CD14-positive monocyte (primary cell): ENCODE measurements at regions not wholly inside any gene's neighbourhood (a gene's known extent, or its start where the extent isn't known, plus 50 kb on each side); places are given as distances from the start of the nearest gene placed in this dataset.
"Not testable (repeated sequence)": the region's sequence is repeated elsewhere in the genome, so short reads cannot be mapped to it uniquely, and the experiment has no call there.

Experiments used
- DNase-seq, 3 donors: peaks; one replicate each; pipeline ENCODE4 v3.0.0-alpha.2; 2011 to 2022
- H2AFZ ChIP-seq: 2 replicates; pipeline ENCODE4 v1.6.0; 2012; ENCODE audit warnings: mild to moderate bottlenecking, low read depth, low read length, inconsistent platforms; ENCODE audit not compliant: insufficient read depth, poor library complexity, severe bottlenecking
- H3K27ac ChIP-seq, 2 donors: 1 replicate in 1 of 2; 2 replicates in 1 of 2; pipeline ENCODE4 v1.5.1; 2012 to 2013; ENCODE audit warnings: low read length in 2 of 2, control low read depth in 1 of 2, inconsistent platforms in 1 of 2, low read depth in 1 of 2, mild to moderate bottlenecking in 1 of 2
- H3K27me3 ChIP-seq, 2 donors: one replicate each; pipeline versions ENCODE4 v1.6.0 to v1.6.1; 2011 to 2013; ENCODE audit warnings: low read length in 2 of 2; ENCODE audit not compliant: control insufficient read depth in 2 of 2, insufficient read depth in 2 of 2
- H3K36me3 ChIP-seq, 2 donors: replicated peaks in 1 of 2; 1 replicate in 1 of 2; 2 replicates in 1 of 2; pipeline versions ENCODE4 v1.5.1 to v1.6.1; 2012 to 2013; ENCODE audit warnings: low read length in 2 of 2, control low read depth in 1 of 2, inconsistent platforms in 1 of 2, mild to moderate bottlenecking in 1 of 2; ENCODE audit not compliant: insufficient read depth in 2 of 2, control insufficient read depth in 1 of 2
- H3K4me1 ChIP-seq, 2 donors: 1 replicate in 1 of 2; 2 replicates in 1 of 2; pipeline versions ENCODE4 v1.5.1 to v1.6.1; 2012 to 2013; ENCODE audit warnings: low read length in 2 of 2, control low read depth in 1 of 2, inconsistent platforms in 1 of 2, mild to moderate bottlenecking in 1 of 2, moderate library complexity in 1 of 2; ENCODE audit not compliant: insufficient read depth in 2 of 2, control insufficient read depth in 1 of 2
- H3K4me2 ChIP-seq: replicated peaks from 2 replicates; pipeline ENCODE3; 2012; ENCODE audit warnings: low read length, moderate library complexity, mild to moderate bottlenecking; ENCODE audit not compliant: poor library complexity, severe bottlenecking; ENCODE audit errors: extremely low read depth
- H3K4me3 ChIP-seq, 3 experiments: fragments of 200-600 bp in 1 of 3; sonication (generic) in 1 of 3; replicated peaks in 1 of 3; 1 replicate in 2 of 3; 2 replicates in 1 of 3; pipeline ENCODE4 v1.5.1; 2011 to 2013; ENCODE audit warnings: low read length in 3 of 3, mild to moderate bottlenecking in 3 of 3, control low read depth in 2 of 3, low read depth in 2 of 3, inconsistent platforms in 1 of 3, moderate library complexity in 1 of 3
- H3K79me2 ChIP-seq: 2 replicates; pipeline ENCODE4 v1.6.0; 2012; ENCODE audit warnings: mild to moderate bottlenecking, control low read depth, inconsistent platforms, low read length, moderate library complexity; ENCODE audit not compliant: insufficient read depth
- H3K9ac ChIP-seq: 2 replicates; pipeline ENCODE4 v1.6.0; 2017; ENCODE audit warnings: low read length, mild to moderate bottlenecking; ENCODE audit not compliant: insufficient read depth, poor library complexity, severe bottlenecking
- H3K9me3 ChIP-seq, 2 donors: replicated peaks in 1 of 2; 1 replicate in 1 of 2; 2 replicates in 1 of 2; pipeline versions ENCODE4 v1.5.1 to v1.6.1; 2012 to 2013; ENCODE audit warnings: low read length in 2 of 2, control low read depth in 1 of 2; ENCODE audit not compliant: control insufficient read depth in 1 of 2, insufficient read depth in 1 of 2
- H4K20me1 ChIP-seq: 2 replicates; pipeline ENCODE4 v1.6.0; 2012; ENCODE audit warnings: mild to moderate bottlenecking, low read length, control low read depth, moderate library complexity; ENCODE audit not compliant: insufficient read depth
- H3K27ac Mint-ChIP-seq, 7 donors: one replicate each; pipeline ENCODE4 v1.8.0; 2020; ENCODE audit warnings: mild to moderate bottlenecking in 7 of 7, mixed read lengths in 7 of 7, moderate library complexity in 6 of 7, inconsistent platforms in 2 of 7
- H3K27me3 Mint-ChIP-seq, 3 donors: one replicate each; pipeline ENCODE4 v1.8.0; 2021 to 2022; ENCODE audit warnings: low read depth in 3 of 3, mild to moderate bottlenecking in 3 of 3, mixed read lengths in 3 of 3, moderate library complexity in 3 of 3, inconsistent platforms in 1 of 3
- H3K36me3 Mint-ChIP-seq, 2 donors: one replicate each; pipeline ENCODE4 v1.8.0; 2020; ENCODE audit warnings: mixed read lengths in 2 of 2, inconsistent platforms in 1 of 2, mild to moderate bottlenecking in 1 of 2
- H3K4me1 Mint-ChIP-seq: one replicate; pipeline ENCODE4 v1.8.0; 2020; ENCODE audit warnings: mild to moderate bottlenecking, mixed read lengths
- H3K4me3 Mint-ChIP-seq, 2 donors: one replicate each; pipeline ENCODE4 v1.8.0; 2020; ENCODE audit warnings: mild to moderate bottlenecking in 2 of 2, mixed read lengths in 2 of 2, moderate library complexity in 1 of 2
- H3K9me3 Mint-ChIP-seq, 7 donors: one replicate each; pipeline ENCODE4 v1.8.0; 2020 to 2022; ENCODE audit warnings: mixed read lengths in 7 of 7, mild to moderate bottlenecking in 6 of 7, moderate library complexity in 6 of 7, inconsistent platforms in 2 of 7
- WGBS: methylation state at CpG from one replicate; pipeline ENCODE4 v1.1.5; 2013; ENCODE audit warnings: missing lambda C conversion rate; ENCODE audit not compliant: insufficient coverage; 5-methylcytosine and 5-hydroxymethylcytosine counted together
- intact Hi-C, 2 donors: fragments of 100-400 bp; cut with micrococcal nuclease; formaldehyde crosslinking; loops; one replicate each; pipeline versions ENCODE4 v1.15.0 to v1.15.1; 2023

- H3K27me3 ChIP-seq, H2AFZ ChIP-seq, H3K4me3 ChIP-seq, DNase-seq, H3K9me3 ChIP-seq, H3K4me2 ChIP-seq, H3K4me3 Mint-ChIP-seq, H4K20me1 ChIP-seq, H3K36me3 ChIP-seq, H3K27ac Mint-ChIP-seq, H3K9ac ChIP-seq, H3K79me2 ChIP-seq, H3K4me1 ChIP-seq, intact Hi-C loops, H3K27ac ChIP-seq, H3K27me3 Mint-ChIP-seq, H3K36me3 Mint-ChIP-seq, H3K4me1 Mint-ChIP-seq: not testable (repeated sequence)
- WGBS = no CpG with 5 or more reads among the region's 3 CpGs
- H3K9me3 Mint-ChIP-seq = peaks cover 12 to 19% (median 15%) of the 10 kb centered on the region in 7 donors
These were observed 119.0 kb upstream of the KRTAP5-11 start for GRCh38 chr11:71701435-71702291.

GRCh38 chr11:71705086-71705737, 122.5 kb upstream of the KRTAP5-11 start:
- H3K36me3 Mint-ChIP-seq, H3K4me3 Mint-ChIP-seq, H3K27ac ChIP-seq, H3K36me3 ChIP-seq, H3K27ac Mint-ChIP-seq, H2AFZ ChIP-seq, H3K9ac ChIP-seq, H3K4me1 ChIP-seq, H3K79me2 ChIP-seq, H3K4me3 ChIP-seq, H3K4me2 ChIP-seq, intact Hi-C loops, H3K9me3 ChIP-seq, H3K27me3 ChIP-seq, H3K4me1 Mint-ChIP-seq, DNase-seq, H4K20me1 ChIP-seq: not testable (repeated sequence)
- H3K27me3 Mint-ChIP-seq = peaks cover 6 to 12% (median 6%) of the 10 kb centered on the region in 3 donors
- WGBS = no CpG with 5 or more reads among the region's 3 CpGs
- H3K9me3 Mint-ChIP-seq = peaks cover 12 to 19% (median 14%) of the 10 kb centered on the region in 7 donors

- H3K9me3 ChIP-seq, H3K36me3 ChIP-seq, H3K4me1 ChIP-seq, H3K4me3 ChIP-seq, H3K9ac ChIP-seq, H4K20me1 ChIP-seq, H3K36me3 Mint-ChIP-seq, H3K27ac ChIP-seq, H3K27me3 ChIP-seq, H3K27ac Mint-ChIP-seq, H3K79me2 ChIP-seq, DNase-seq, intact Hi-C loops, H3K4me1 Mint-ChIP-seq, H2AFZ ChIP-seq, H3K4me2 ChIP-seq, H3K4me3 Mint-ChIP-seq: not testable (repeated sequence)
- 41% methylated on average over 3 of the region's 4 CpGs for WGBS
- Mint-ChIP-seq H3K27me3 (peaks cover 6 to 12% (median 6%) of the 10 kb centered on the region in 3 donors), H3K9me3 (peaks cover 11 to 16% (median 14%) of the 10 kb centered on the region in 7 donors)
These were observed 123.2 kb upstream of the KRTAP5-11 start for GRCh38 chr11:71705738-71706432.

GRCh38 chr11:71707083-71707482, 124.4 kb upstream of the KRTAP5-11 start:
- H3K9me3 ChIP-seq, H3K27ac Mint-ChIP-seq, H3K36me3 Mint-ChIP-seq, H3K4me3 ChIP-seq, H3K27ac ChIP-seq, H3K36me3 ChIP-seq, H3K9ac ChIP-seq, H4K20me1 ChIP-seq, H3K4me1 ChIP-seq, H3K79me2 ChIP-seq, H3K4me2 ChIP-seq, H3K27me3 ChIP-seq, intact Hi-C loops, H3K4me3 Mint-ChIP-seq, H3K4me1 Mint-ChIP-seq, DNase-seq, H2AFZ ChIP-seq: not testable (repeated sequence)
- Mint-ChIP-seq H3K9me3 (peaks cover 6 to 10% (median 8%) of the 10 kb centered on the region in 7 donors), H3K27me3 (peaks cover 6 to 12% (median 6%) of the 10 kb centered on the region in 3 donors)
- 100% methylated on average over 3 of the region's 12 CpGs for WGBS
